ENCODE measurements at regions not wholly inside any gene's neighbourhood (a gene's known extent, or its start where the extent isn't known, plus 50 kb on each side); places are given as distances from the start of the nearest gene placed in this dataset.

DNA sequence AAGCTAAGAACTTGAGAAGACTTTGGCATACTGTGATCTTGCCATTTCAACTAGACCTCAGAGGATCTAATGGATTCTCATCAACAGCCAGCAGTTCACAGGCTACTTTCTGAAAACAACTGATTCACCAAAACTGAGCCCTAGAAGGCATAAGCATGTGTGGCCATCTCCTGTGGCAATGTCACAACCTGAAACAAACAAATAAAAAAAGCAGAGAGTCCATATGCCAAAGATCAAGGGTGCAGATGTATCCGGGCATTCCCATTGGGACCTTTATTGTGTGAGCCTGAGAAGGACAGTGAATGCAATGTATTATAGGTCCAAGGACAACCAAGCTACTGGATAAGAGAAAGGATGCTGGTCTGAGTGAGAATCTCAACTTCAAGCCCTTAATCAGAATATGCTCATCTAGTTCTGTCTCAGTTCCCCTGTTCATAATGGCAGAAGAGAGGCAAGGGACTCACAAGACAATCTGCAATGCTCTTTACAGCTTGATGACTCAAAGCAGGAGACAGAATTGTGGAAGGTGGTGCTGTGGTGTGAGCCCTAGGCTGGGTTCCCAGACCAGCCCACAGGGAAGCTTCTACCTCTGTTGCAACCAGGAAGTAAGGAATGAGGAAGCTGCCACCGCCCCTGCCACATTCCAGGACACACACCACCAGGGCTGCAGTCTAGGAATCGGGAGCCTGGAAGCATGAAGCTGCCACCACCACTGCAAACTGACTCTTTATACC lies 133.7 kb downstream of the RAP2A start (continued):
- TF ChIP-seq, protein P1, sequence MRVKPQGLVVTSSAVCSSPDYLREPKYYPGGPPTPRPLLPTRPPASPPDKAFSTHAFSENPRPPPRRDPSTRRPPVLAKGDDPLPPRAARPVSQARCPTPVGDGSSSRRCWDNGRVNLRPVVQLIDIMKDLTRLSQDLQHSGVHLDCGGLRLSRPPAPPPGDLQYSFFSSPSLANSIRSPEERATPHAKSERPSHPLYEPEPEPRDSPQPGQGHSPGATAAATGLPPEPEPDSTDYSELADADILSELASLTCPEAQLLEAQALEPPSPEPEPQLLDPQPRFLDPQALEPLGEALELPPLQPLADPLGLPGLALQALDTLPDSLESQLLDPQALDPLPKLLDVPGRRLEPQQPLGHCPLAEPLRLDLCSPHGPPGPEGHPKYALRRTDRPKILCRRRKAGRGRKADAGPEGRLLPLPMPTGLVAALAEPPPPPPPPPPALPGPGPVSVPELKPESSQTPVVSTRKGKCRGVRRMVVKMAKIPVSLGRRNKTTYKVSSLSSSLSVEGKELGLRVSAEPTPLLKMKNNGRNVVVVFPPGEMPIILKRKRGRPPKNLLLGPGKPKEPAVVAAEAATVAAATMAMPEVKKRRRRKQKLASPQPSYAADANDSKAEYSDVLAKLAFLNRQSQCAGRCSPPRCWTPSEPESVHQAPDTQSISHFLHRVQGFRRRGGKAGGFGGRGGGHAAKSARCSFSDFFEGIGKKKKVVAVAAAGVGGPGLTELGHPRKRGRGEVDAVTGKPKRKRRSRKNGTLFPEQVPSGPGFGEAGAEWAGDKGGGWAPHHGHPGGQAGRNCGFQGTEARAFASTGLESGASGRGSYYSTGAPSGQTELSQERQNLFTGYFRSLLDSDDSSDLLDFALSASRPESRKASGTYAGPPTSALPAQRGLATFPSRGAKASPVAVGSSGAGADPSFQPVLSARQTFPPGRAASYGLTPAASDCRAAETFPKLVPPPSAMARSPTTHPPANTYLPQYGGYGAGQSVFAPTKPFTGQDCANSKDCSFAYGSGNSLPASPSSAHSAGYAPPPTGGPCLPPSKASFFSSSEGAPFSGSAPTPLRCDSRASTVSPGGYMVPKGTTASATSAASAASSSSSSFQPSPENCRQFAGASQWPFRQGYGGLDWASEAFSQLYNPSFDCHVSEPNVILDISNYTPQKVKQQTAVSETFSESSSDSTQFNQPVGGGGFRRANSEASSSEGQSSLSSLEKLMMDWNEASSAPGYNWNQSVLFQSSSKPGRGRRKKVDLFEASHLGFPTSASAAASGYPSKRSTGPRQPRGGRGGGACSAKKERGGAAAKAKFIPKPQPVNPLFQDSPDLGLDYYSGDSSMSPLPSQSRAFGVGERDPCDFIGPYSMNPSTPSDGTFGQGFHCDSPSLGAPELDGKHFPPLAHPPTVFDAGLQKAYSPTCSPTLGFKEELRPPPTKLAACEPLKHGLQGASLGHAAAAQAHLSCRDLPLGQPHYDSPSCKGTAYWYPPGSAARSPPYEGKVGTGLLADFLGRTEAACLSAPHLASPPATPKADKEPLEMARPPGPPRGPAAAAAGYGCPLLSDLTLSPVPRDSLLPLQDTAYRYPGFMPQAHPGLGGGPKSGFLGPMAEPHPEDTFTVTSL (CRISPR knock-in tag; IDR thresholded peaks at IDR 0.05; ENCODE audit: borderline replicate concordance): 0 out of 2 replicates have a peak, but pooled peaks have one; percentile 20
- peak; percentile 86 for TF ChIP-seq ELF1 (CRISPR knock-in tag; IDR thresholded peaks at IDR 0.05)
- TF ChIP-seq, protein P2, sequence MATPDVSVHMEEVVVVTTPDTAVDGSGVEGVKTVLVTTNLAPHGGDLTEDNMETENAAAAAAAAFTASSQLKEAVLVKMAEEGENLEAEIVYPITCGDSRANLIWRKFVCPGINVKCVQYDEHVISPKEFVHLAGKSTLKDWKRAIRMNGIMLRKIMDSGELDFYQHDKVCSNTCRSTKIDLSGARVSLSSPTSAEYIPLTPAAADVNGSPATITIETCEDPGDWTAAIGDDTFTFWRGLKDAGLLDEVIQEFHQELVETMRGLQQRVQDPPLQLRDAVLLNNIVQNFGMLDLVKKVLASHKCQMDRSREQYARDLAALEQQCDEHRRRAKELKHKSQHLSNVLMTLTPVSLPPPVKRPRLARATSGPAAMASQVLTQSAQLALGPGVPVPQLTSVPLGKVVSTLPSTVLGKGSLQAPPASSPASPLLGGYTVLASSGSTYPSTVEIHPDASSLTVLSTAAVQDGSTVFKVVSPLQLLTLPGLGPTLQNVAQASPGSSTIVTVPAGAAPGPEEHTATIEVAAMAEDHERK (CRISPR knock-in tag; IDR thresholded peaks at IDR 0.05; ENCODE audit: low read depth): no peak
- no peak for TF ChIP-seq ZNF432 (CRISPR knock-in tag; IDR thresholded peaks at IDR 0.05; ENCODE audit: borderline replicate concordance)
- no peak for TF ChIP-seq NFKBIZ (CRISPR knock-in tag; IDR thresholded peaks at IDR 0.05)
- no peak for TF ChIP-seq REXO4 (CRISPR knock-in tag; IDR thresholded peaks at IDR 0.05; ENCODE audit: borderline replicate concordance)
- no peak for TF ChIP-seq FOXJ3 (CRISPR knock-in tag; IDR thresholded peaks at IDR 0.05; ENCODE audit: borderline replicate concordance)
